HG03575 (cell line): ENCODE measurements at regions not wholly inside any gene's neighbourhood (a gene's known extent, or its start where the extent isn't known, plus 50 kb on each side); places are given as distances from the start of the nearest gene placed in this dataset.

Experiments used
- ATAC-seq: cut with Tn5 transposase; IDR thresholded peaks from one replicate; pipeline ENCODE4 v1.9.1; 2021; ENCODE audit not compliant: unreplicated experiment, insufficient number of reproducible peaks, low FRiP score; ENCODE audit errors: extremely low read depth

DNA sequence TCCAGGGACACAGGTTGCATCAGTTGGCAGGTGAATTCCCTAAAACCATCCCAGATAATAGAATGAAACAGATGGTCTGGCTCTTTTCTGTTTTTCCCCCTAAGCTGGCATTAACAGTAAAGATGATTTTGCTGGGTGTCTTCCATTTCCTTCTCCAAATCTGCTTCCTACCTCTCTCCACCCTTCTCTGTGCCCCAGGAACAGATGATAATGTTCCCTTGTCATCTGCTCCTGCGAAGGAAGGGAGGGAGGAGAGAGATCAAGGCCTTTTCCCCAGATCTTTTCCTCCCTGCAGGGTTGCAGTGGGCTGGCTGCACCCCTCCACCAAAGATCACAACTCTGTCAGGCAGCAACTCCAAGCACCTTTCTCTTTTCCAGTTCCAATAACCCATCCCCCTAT, 156.5 kb upstream of the PRDM1 start:
- ATAC-seq: no peak

DNA sequence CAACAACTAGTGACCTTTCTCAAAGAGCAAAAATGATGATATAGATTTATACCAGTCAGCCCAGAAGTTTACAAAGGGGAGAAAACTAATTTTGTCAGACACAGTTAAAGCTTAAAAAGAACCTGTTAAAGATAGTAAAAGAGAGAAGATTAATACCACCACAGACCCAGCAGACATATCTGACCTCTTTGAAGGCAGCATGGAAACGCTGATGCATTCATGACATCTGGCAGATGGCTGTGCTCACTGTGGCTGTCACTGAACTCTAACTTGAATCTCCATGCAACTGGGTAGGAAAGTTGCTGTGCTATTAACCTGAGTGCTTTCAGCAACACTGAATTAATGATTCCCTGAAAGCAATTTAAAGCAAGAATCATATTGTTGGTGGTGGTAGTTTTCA, 159.8 kb upstream of the PRDM1 start:
- ATAC-seq: no peak

DNA sequence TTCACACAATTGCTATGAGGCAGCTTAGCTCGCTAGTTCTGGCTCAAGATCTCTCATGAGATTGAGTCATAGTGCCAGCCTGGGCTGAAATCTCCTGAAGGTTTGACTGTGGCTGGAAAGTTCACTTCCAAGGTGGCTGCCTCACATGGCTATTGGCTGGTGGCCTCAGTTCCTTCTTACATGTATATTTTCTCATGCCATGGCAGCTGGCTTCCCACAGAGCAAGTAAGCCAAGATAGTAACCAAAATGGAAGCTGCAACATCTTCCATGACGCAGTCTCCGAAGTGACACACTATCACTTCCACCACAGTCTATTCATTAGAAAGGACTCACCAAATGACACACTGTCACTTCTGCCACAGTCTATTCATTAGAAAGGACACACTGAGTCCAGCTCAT, 160.4 kb upstream of the PRDM1 start:
- ATAC-seq: no peak

DNA sequence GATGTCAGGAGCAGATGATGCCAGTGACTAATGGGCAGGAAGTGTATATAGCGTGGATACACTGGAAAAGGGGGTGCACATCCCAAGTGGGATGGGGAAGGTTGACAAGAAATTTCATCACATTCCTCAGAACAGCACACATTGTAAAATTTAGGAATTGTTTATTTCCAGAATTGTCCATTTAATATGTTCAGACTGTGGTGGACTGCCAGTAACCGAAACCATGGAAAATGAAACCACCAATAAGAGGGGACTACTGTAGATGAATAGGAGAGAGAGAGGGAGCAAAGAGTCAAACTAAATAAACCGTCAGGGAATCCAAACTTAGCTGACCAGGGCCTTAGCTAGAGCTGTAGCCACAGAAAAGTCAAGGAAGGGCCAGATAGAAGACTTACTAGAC, 164.4 kb upstream of the PRDM1 start:
- no peak for ATAC-seq

DNA sequence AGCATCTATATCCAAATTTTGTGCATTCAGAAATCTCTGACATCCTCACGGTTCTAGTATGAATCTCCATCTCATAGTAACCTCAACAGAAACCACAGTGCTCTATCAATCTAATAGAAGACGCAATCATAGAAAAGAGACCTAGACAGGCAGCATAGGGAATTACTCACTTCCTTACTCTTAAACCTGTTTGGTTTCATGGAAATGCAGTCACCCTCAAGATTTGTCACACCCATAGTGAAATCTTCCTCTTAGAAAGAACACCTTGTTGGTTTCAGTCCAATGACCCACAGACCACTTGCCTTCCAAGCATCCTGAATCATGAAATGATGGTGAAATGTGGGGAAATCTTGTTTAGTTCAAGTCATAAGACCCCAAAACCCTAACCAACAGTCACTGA, 166.1 kb upstream of the PRDM1 start:
- no peak for ATAC-seq

DNA sequence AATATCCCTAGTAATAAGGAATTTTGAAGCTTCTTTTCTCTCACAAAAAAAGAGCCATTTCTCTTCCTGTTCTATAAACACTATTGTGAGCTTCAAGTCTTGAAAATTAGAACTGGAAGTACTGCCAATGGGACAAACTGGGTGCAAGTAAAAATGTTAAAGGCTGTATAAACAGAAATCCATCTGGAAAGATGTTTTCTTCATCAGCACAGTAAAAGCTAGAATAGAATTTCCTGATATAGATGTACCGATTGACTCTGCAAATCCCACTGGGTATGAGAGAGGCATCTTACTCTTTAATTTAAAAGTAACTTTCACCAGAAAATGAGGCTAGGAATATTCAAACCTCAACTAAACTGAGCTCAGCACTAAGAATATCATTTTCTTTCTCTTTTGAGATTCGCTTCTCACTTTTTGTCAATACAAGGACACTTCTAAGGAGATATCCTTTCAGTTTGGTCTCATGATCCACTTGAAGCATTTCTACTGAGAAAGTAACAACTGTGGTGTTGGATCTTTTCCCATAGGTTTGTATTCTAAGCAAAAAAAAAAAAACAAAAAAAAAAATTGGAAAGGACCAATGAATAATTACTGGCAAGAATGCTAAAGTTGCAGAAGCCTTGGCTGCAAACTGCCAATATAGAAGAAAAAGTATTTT, 169.0 kb upstream of the PRDM1 start:
- ATAC-seq: no peak

DNA sequence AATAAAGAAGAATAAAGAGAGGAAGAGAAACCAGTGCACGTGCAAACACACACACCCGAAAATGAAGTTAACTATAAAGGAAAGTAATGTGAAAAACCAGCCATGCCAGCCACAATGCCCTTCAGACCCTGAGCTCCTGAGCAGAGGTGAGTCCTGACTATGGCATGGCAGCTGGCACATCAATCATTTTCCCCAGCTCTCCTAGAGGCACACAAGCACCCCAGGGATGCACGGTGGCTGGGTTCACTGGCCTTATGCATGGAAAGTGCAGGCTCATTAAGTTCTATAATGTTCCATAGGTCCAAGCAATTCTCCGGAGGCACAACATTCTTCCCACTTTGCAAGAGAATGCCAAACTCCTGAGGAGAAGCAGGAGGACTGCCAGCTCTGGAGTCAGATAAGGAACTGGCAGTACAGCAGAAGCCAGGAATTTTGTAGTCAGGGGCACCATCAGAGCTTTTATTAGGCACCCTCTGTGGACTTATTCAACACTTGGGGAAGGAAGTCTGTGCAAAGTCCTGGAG, 175.0 kb upstream of the PRDM1 start:
- no peak for ATAC-seq

DNA sequence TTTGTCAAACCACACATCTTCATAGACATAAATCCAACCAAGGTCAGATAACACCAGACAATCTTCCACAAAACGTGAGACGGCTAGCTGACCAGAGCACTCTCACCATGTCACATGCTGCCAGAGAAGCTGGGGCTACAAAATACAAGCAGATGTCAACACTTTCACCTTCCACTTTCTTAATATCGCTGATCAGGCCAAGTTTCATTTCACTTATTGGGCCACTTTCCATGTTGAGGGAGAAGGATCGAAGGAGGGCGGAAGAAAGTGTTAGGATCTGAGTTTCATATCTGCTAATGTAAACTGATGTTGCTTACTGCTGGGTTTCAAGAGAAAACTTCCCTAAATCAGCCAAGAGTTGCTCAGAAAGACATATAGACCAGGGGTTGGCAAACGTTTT, 177.0 kb upstream of the PRDM1 start:
- ATAC-seq: no peak

DNA sequence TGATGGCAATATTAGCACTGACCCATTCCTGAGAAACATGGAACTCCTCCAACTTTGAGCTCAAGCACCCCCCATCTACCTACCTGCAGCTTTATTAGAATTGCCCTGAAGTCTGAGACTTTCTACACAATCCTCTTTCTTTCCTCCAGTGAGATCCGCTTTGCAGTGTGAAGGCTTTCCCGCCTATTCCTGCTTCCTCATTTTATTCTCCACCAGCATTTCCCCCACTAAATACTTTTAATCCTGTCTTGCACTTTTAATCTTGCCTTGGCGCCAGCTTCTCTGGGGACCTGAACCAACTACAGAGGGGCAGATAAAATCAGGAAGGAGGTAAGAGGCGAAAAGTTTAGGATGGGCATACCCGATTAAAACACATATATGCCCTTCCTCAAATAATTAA, 178.1 kb upstream of the PRDM1 start:
- no peak for ATAC-seq

DNA sequence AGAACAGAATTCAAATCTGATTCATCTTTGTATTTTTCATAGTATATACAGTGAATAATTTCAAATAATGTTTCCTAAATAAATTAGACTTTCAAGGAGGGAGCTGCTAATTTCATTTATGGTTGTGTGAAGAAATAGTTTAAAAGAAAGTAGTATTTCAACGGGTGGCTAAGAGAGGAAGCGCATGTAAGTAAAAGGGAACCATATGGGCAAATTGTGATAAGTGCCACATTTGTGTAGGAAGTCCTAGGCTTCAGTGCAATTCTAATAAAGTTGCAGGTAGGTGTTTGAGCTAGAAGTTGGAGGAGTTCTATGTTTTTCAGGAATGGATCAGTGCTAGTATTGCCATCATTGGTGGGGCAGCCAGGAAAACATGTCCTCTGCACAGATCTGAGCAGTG, 178.8 kb upstream of the PRDM1 start:
- ATAC-seq: no peak

DNA sequence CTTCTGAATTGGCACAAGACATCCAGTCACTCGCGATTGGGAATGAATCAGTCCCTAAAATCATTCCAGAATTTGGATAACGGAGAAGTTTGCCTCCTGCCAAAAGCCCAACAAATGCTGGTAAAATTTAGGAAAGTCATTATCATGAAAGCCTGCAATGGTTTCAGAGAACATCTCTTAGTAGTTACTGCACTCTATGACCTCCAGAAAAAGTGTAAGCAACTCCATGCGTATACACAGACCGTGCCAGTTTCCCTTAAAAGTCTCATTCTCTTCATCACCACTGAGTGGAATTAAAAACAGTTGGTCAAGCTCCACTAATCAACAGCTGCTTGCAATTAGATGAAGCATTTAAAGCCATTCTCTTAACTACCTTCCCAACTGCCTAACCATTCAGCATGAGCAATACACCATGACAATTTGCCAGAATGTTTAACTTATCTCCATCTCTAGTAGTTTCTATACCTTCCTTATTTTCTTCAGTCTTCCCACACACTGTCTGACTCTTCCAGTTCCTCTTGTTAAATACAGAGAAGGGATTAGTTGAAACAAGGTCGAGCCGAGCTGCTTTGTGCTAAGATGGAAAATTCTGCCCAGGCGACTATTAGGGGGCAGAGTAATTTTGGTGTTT, 183.6 kb upstream of the PRDM1 start:
- no peak for ATAC-seq

DNA sequence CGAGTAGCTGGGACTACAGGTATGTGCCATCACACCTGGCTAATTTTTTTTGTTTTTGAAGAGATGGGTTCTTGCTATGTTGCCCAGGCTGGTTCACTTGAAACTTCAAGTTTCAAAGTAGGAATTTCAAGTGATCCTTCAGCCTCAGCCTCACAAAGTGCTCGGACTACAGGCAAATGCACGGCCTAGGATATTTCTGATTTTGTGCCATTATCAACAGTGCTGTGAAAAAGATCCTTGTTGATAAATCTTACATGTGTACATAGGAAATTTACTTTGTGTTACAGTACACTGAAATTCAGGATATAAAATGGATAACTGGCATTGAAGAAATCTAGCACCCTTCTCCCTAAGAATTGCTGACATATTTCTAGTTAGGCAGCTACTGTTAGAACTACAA, 184.6 kb upstream of the PRDM1 start:
- no peak for ATAC-seq

DNA sequence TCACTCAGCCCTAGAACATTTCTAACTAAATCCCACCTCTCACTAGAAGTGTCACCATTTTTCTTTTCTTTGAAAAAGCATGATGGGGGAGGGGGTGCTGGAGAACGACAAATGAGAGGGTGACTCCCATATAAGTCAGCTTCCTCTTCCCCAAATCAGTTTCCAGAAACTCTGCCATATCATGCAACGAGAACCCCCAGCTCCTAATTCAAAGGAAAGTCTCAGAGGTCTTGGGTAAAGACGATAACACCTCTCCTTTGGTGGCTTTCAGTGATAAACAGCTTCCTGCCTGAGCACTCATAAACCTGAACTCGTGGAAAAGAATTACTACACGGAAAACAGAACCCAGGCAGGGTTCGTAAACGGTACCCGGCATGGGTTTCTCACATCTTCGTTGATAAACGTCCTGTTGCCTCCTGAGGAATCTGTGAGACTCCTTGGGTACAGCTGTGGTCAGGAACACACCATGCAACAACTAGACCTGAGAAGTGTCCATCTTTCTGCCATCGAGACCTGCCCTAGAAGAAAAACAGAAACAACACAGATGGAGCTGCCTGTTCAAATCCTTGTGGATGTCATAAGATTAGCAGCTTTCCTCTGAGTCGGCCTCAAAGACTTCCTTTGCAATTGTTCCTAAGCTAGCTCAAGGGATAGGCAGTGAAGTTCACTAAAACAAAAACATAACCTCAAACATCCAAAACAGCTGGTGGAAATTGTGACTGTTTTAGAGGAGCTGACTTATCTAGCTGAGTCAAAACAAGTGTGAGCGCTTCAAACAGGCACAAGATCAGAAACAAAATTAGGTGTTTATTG, 185.8 kb upstream of the PRDM1 start:
- no peak for ATAC-seq

DNA sequence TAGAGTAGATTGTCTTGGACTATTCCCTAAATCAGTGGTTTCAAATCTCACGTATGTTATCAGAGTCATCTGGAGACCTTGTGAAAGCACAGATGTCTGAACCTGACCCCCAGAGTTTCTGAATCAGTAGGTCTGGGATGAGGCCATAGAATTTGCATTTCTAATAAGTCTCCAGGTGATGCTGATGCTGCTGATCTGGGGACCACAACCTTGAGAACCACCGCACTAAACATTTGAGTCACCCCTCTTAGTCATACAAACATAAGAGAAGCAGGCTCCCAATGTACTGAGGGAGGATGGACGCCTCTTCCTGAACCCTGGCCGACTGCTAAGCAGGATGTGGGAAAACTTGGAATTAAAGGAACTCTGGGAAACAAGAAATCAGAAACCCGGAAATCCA, 187.8 kb upstream of the PRDM1 start:
- ATAC-seq: no peak

DNA sequence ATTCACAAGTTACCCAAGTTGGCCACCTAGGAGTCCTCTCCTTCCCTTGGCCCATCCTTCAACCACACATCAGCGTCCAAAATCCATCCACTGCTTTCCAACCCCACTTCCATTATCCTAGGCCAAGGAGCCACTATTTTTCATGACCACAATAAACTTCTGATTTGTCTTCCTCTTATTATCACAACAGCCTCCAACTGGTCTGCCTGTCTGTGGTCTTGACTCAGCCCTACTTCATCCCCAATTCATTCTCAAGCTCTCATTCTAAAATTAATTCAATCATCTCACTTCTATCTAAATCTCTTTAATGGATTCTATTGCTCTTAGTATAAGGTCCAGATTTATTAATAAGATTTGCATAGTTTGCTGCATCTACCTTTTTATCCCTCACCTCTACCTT, 189.0 kb upstream of the PRDM1 start:
- no peak for ATAC-seq

DNA sequence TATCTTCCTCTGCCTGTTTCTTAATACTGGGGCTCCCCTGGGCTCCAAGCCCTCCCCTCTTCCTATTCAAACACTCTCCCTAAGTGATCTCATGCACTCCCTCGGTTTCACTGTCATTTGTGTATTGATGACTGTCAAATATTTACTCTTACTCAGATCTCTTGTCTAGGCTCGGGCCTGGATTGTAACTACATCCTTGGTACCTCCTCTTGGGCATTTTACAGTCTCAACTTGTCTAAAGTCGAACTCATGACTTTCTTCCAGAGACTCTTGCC, 189.4 kb upstream of the PRDM1 start:
- no peak for ATAC-seq

DNA sequence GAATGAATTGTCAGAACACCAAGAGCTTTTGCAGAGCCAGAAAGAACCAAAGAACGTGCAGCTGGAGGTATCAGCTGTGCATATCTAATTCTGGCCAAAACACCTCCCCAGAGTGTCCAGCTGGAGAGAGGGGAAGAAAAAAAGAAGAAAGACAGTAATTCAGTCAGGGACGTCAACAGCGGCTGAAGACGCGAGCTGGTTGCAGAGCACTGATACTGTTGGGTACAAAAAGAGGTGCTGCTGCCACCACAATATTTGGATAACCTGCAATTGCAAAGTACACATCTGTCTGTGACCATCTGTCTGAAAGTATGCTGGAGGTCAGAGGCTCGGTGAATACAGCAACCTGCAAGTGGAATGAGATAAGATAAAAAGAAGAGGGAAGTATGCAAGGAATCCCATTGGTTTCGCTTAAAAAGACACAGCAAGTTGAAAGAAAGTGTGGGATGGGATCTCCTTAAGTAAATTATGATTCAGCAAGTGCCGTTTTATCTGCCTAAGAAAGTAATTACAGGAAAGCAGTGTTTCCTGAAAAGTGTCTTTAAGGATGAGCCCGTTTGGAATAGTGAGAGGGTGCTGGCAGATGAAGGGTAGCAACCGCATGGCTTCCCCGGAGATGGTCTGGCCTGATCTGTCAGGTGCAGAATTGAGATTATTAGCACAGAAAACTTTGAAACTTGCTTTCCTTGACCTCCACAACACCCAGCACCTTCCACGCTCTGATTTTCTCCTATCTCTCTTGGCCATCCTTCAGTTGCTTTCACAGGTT, 189.9 kb upstream of the PRDM1 start:
- ATAC-seq: no peak

DNA sequence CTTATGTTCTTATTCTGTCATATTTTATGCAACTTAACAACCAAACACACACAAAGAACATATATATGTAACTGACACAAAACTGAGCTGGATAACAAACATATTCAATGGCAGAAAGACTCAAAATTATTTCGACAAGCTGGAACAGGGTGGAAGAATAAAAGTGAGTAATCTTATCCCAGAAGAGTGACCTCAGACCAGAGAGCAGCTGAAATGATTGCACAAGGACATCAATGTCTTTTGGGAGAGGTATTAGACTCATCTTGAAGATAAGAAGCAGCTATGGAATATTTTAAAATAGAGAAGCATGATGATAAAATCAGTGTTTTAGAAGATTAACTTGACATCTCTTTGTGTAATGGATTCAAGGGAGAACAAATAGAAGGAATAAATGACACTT, 191.6 kb upstream of the PRDM1 start:
- ATAC-seq: no peak

DNA sequence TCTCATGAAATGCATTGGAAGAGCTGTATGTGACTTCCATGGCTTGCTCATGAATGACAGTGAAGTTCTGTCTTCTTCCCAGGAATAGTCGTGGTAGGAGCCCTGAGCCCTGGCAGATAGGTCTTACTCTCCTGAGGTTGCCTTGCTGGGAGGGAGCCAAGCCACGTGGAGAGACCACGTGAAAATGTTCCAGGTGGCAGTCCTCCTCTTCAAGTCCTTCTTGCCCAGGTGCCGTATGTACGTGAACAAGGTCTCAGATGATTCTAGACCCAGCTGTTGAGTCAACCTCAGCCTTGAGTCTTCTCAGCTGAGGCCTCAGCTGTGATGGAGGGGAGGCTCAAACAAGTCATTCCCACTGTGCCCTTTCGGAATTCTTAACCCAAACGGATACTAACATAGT, 192.4 kb upstream of the PRDM1 start:
- ATAC-seq: no peak
